Gastroesophageal sphincter (tissue), 4 donors: ENCODE measurements at regions not wholly inside any gene's neighbourhood (a gene's known extent, or its start where the extent isn't known, plus 50 kb on each side); places are given as distances from the start of the nearest gene placed in this dataset.

Source experiments
- ATAC-seq: fragments of 150-250 bp; one replicate; pipeline ENCODE4 v1.9.1; 2016; ENCODE audit warnings: mild to moderate bottlenecking, moderate library complexity
- H3K27ac ChIP-seq, 4 donors: fragments of 200-600 bp; sonication (generic) in 3 of 4; 1 replicate in 3 of 4; 2 replicates in 1 of 4; pipeline ENCODE4 v1.5.1; 2016 to 2019
- H3K27me3 ChIP-seq: fragments of 200-600 bp; sonication (generic); one replicate; pipeline ENCODE4 v1.5.1; 2019
- H3K36me3 ChIP-seq, 2 donors: fragments of 200-600 bp; sonication (generic); one replicate each; pipeline ENCODE4 v1.5.1; 2019; ENCODE audit warnings: control low read depth in 1 of 2
- H3K4me1 ChIP-seq, 3 donors: fragments of 200-600 bp; sonication (generic); 1 replicate in 2 of 3; 2 replicates in 1 of 3; pipeline ENCODE4 v1.5.1; 2016 to 2019; ENCODE audit warnings: control low read depth in 2 of 3
- H3K4me3 ChIP-seq, 2 donors: fragments of 200-600 bp; sonication (generic); one replicate each; pipeline ENCODE4 v1.5.1; 2019; ENCODE audit warnings: mild to moderate bottlenecking in 1 of 2, moderate library complexity in 1 of 2
- H3K9me3 ChIP-seq, 3 donors: fragments of 200-600 bp; sonication (generic); one replicate each; pipeline ENCODE4 v1.5.1; 2017 to 2019; ENCODE audit warnings: control low read depth in 2 of 3
- EP300 ChIP-seq: sonication (generic); formaldehyde crosslinking; IDR thresholded peaks from one replicate; pipeline ENCODE4 v1.6.1; 2017; ENCODE audit warnings: antibody characterized with exemption, mild to moderate bottlenecking
- POLR2A ChIP-seq, 2 donors: fragments of 450-650 bp; IDR thresholded peaks; one replicate each; pipeline ENCODE4 v1.6.1; 2017; ENCODE audit warnings: antibody characterized with exemption in 2 of 2, mild to moderate bottlenecking in 2 of 2, moderate library complexity in 1 of 2
- POLR2AphosphoS5 ChIP-seq: sonication (generic); formaldehyde crosslinking; IDR thresholded peaks from one replicate; pipeline ENCODE4 v1.6.1; 2017; ENCODE audit warnings: antibody characterized with exemption
- WGBS, 2 donors: methylation state at CpG; one replicate each; pipeline ENCODE4 v1.1.5; 2018; ENCODE audit warnings: low coverage in 1 of 2; 5-methylcytosine and 5-hydroxymethylcytosine counted together
- TF ChIP-seq, protein P1 (sequence below), 4 experiments: fragments of 200-600 bp in 2 of 4; fragments of 450-650 bp in 2 of 4; sonication (generic) in 1 of 4; IDR thresholded peaks; one replicate each; pipeline ENCODE4 v1.5.1; 2017 to 2019; ENCODE audit warnings: antibody characterized with exemption in 4 of 4, mild to moderate bottlenecking in 2 of 4, moderate library complexity in 2 of 4

DNA sequence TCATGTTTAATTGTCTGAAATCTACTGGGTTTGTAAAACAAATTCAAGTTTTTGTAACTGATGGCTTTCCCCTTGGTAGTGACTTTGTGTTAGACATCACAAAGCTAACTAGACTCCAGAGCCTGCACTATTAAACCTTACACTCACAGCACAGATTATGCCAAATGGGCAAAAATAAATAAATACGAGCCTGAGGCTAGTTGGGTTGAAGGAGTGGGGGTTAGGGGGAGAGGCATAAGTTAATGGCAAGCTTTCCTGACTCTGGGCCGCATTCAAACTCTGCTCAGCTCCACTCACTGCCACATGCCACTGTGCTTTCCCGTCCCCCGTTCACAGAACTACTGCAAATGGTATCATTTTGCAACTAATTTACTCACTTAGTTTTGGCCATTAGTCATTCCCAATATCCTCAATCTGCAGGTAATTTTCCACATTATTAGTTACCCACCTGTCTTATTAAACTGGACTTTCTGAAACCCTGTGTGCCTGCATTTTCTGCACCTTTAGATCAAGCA lies 1079.9 kb upstream of the PIK3C3 start:
- H3K4me1 ChIP-seq = no peaks in the 10 kb centered on the region
- no peak overlapping the region for H3K27ac ChIP-seq
- no peak for ATAC-seq
- H3K36me3 ChIP-seq = no peaks in the 10 kb centered on the region
- TF ChIP-seq POLR2A (IDR thresholded peaks at IDR 0.05) (no peak), POLR2AphosphoS5 (no peak), EP300 (no peak)
- TF ChIP-seq, protein P1, sequence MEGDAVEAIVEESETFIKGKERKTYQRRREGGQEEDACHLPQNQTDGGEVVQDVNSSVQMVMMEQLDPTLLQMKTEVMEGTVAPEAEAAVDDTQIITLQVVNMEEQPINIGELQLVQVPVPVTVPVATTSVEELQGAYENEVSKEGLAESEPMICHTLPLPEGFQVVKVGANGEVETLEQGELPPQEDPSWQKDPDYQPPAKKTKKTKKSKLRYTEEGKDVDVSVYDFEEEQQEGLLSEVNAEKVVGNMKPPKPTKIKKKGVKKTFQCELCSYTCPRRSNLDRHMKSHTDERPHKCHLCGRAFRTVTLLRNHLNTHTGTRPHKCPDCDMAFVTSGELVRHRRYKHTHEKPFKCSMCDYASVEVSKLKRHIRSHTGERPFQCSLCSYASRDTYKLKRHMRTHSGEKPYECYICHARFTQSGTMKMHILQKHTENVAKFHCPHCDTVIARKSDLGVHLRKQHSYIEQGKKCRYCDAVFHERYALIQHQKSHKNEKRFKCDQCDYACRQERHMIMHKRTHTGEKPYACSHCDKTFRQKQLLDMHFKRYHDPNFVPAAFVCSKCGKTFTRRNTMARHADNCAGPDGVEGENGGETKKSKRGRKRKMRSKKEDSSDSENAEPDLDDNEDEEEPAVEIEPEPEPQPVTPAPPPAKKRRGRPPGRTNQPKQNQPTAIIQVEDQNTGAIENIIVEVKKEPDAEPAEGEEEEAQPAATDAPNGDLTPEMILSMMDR (IDR thresholded peaks at IDR 0.05) = no peak
- H3K4me3 ChIP-seq = no peak overlapping the region
- H3K9me3 ChIP-seq = no peaks in the 10 kb centered on the region
- 70 to 86% methylated on average over 4 of the region's 4 CpGs for WGBS, 2 donors
- H3K27me3 ChIP-seq = no peaks in the 10 kb centered on the region

DNA sequence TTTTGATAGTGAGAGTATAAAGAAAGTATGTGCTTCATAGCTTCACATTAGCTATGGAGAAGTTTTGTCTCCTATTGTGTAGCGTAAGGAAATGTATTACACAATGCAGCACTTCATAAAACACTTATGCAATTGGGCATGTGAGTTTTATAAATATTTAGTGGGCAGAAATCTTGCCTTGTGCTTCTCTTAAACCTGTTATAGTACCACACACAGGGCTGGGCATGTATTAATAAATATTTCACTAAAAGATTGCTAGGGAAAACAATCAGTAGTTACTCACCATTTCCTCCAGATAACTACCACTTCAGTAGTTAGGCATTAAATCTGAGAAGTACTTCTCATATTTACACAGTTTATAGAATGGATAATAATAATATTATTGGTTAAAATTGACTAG lies 1080.8 kb upstream of the PIK3C3 start:
- Histone ChIP-seq H3K27me3 (no peaks in the 10 kb centered on the region), H3K9me3 (no peaks in the 10 kb centered on the region), H3K36me3 (no peaks in the 10 kb centered on the region), H3K27ac (no peak overlapping the region), H3K4me3 (no peak overlapping the region), H3K4me1 (no peaks in the 10 kb centered on the region)
- no peak for ATAC-seq
- 33 to 61% methylated on average over 1 of the region's 1 CpG for WGBS, 2 donors
- TF ChIP-seq POLR2AphosphoS5 (no peak), EP300 (no peak), POLR2A (IDR thresholded peaks at IDR 0.05) (no peak)
- TF ChIP-seq, protein P1 (IDR thresholded peaks at IDR 0.05) = no peak

DNA sequence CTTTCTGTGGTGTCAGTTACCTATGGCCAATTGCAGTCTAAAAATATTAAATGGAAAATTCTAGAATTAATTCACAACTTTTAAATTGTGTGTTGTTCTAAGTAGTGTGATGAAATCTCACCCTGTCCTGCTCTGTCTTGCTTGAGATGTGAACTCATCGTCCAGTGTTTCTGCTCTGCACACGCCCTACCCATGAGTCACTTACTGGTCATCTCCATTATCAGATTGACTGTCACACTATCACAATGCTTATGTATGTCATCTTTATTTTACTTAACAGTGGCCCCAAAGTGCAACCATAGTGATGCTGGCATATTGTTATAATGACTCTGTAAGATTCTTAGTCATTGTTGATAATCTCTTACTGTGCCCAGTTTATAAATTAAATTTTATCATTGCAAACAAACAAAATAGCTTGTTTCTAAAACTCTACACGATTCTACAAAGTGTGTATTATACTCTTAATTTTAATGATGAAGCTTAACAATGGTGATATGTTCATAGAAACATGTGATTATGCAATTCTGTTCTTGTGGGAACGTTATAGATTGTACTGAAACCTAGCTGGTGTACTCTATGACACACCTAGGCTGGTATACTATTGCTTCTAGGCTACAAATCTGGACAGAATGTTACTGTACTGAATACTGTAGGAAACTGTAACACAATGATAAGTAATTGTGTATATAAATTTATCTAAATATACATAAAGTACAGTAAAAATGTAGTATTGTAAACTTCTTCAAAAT lies 1086.8 kb upstream of the PIK3C3 start:
- ATAC-seq = no peak
- WGBS, 2 donors = 44 to 62% methylated on average over 4 of the region's 4 CpGs
- no peak overlapping the region for H3K27ac ChIP-seq
- TF ChIP-seq POLR2A (IDR thresholded peaks at IDR 0.05) (no peak), EP300 (no peak), POLR2AphosphoS5 (no peak)
- TF ChIP-seq, protein P1 (IDR thresholded peaks at IDR 0.05) = no peak
- no peaks in the 10 kb centered on the region for H3K4me1 ChIP-seq
- no peaks in the 10 kb centered on the region for H3K27me3 ChIP-seq
- no peak overlapping the region for H3K4me3 ChIP-seq
- H3K36me3 ChIP-seq = no peaks in the 10 kb centered on the region
- no peaks in the 10 kb centered on the region for H3K9me3 ChIP-seq

DNA sequence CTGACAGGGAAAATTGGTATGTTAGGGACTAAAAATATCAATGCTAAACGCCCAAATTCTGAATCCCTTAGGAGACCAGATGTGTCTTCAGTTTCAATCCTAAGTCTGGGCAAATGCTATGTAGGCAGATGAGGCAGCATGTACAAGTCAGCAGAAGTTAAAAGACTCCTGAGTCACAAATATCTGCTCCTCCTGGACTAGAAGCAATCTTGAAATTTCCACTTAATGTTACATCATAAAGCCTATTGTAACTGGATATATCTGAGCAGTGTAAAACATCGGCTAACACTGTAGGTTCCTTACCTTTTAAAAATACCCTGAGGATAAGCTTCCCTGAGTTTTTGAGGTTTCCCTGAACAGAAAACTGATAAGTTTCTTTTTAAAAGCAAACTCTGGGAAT lies 1087.6 kb upstream of the PIK3C3 start:
- no peak for ATAC-seq
- H3K4me3 ChIP-seq = no peak overlapping the region
- no peaks in the 10 kb centered on the region for H3K4me1 ChIP-seq
- WGBS, 2 donors = 71 to 75% methylated on average over 2 of the region's 2 CpGs
- H3K27me3 ChIP-seq = no peaks in the 10 kb centered on the region
- H3K9me3 ChIP-seq = no peaks in the 10 kb centered on the region
- H3K27ac ChIP-seq = no peak overlapping the region
- TF ChIP-seq EP300 = no peak
- TF ChIP-seq POLR2A (IDR thresholded peaks at IDR 0.05) = no peak
- TF ChIP-seq, protein P1 (IDR thresholded peaks at IDR 0.05) = no peak
- TF ChIP-seq POLR2AphosphoS5 = no peak
- H3K36me3 ChIP-seq = no peaks in the 10 kb centered on the region

DNA sequence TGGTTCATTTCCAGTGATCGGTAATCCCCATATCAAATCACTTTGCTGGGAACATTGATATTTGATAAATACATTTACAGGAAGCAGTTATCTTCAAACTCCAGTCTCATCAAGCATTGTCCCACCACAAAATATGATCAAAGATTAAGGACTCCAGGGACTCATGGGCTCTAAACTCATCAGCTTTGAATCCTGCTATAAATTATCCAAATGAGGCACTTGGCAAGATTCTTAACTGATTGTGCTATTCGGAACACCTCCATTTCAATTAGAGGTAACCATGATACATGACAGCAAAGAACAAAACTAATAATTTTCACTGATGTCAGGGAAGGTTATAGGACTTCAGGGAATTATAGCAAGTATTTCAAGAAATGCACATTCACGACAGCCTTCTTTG lies 1088.1 kb upstream of the PIK3C3 start:
- no peaks in the 10 kb centered on the region for H3K36me3 ChIP-seq
- no peak overlapping the region for H3K27ac ChIP-seq
- H3K4me1 ChIP-seq = no peaks in the 10 kb centered on the region
- TF ChIP-seq POLR2AphosphoS5 (no peak), POLR2A (IDR thresholded peaks at IDR 0.05) (no peak)
- TF ChIP-seq, protein P1 (IDR thresholded peaks at IDR 0.05) = no peak
- no peak overlapping the region for H3K4me3 ChIP-seq
- no peak for ATAC-seq
- WGBS, 2 donors = 88 to 91% methylated on average over 3 of the region's 3 CpGs
- no peaks in the 10 kb centered on the region for H3K9me3 ChIP-seq
- H3K27me3 ChIP-seq = no peaks in the 10 kb centered on the region
